Sciatic nerve (tissue), 2 donors: ENCODE measurements at regions not wholly inside any gene's neighbourhood (a gene's known extent, or its start where the extent isn't known, plus 50 kb on each side); places are given as distances from the start of the nearest gene placed in this dataset.
"Not testable (repeated sequence)": the region's sequence is repeated elsewhere in the genome, so short reads cannot be mapped to it uniquely, and the experiment has no call there.

Source experiments
- ATAC-seq: fragments of 200-7000 bp; cut with Tn5 transposase; one replicate; pipeline ENCODE4 v1.9.1; 2020; ENCODE audit warnings: mild to moderate bottlenecking, moderate library complexity
- DNase-seq: peaks from one replicate; pipeline ENCODE4 v3.0.0-alpha.2; 2020; ENCODE audit warnings: low spot score
- intact Hi-C: fragments of 100-400 bp; cut with DNase I; formaldehyde crosslinking; loops from one replicate; pipeline ENCODE4 v1.14.2; 2022
- donor health status: DM: no; HTN: no; CAD: no.
- donor health status: DM: no; HTN: no; CAD: no.

GRCh38 chr6:103680116-103680515 lies 1179.6 kb downstream of the HACE1 start:
- DNase-seq (no peak), ATAC-seq (no peak)
- intact Hi-C loops: no loop called here

GRCh38 chr6:103677290-103677689 lies 1182.4 kb downstream of the HACE1 start:
- DNase-seq (no peak), ATAC-seq (no peak)
- intact Hi-C loops: no loop called here

GRCh38 chr6:103675807-103676406 lies 1183.8 kb downstream of the HACE1 start:
- intact Hi-C loops: no loop called here
- no peak for DNase-seq
- ATAC-seq: peak; percentile 84

- ATAC-seq (no peak), DNase-seq (no peak)
- intact Hi-C loops: no loop called here
Measured at GRCh38 chr6:103674790-103675189, 1184.9 kb downstream of the HACE1 start.

- ATAC-seq: no peak
- DNase-seq: no peak
- intact Hi-C loops: no loop called here
Measured at GRCh38 chr6:103672169-103672568, 1187.5 kb downstream of the HACE1 start.

- intact Hi-C loops: no loop called here
- ATAC-seq: no peak
- no peak for DNase-seq
Measured at GRCh38 chr6:103629613-103630012, 1230.1 kb downstream of the HACE1 start.

- intact Hi-C loops: no loop called here
- ATAC-seq: no peak
- DNase-seq: no peak
Measured at GRCh38 chr6:103617642-103618041, 1242.1 kb downstream of the HACE1 start.

- ATAC-seq: no peak
- intact Hi-C loops: no loop called here
- DNase-seq: no peak
Measured at GRCh38 chr6:103587722-103588121, 1272.0 kb downstream of the HACE1 start.

GRCh38 chr6:103578115-103578514 lies 1281.6 kb downstream of the HACE1 start:
- intact Hi-C loops: no loop called here
- DNase-seq (no peak), ATAC-seq (no peak)

GRCh38 chr6:103570431-103570830 lies 1289.3 kb downstream of the HACE1 start:
- DNase-seq (no peak), ATAC-seq (no peak)
- intact Hi-C loops: no loop called here

- ATAC-seq (no peak), DNase-seq (no peak)
- intact Hi-C loops: no loop called here
Measured at GRCh38 chr6:103554911-103555310, 1304.8 kb downstream of the HACE1 start.

- DNase-seq (no peak), ATAC-seq (no peak)
- intact Hi-C loops: no loop called here
Measured at GRCh38 chr6:103538381-103538780, 1321.3 kb downstream of the HACE1 start.

GRCh38 chr6:103534814-103535213 lies 1324.9 kb downstream of the HACE1 start:
- DNase-seq: no peak
- intact Hi-C loops: no loop called here
- ATAC-seq: no peak

GRCh38 chr6:103534095-103534494 lies 1325.6 kb downstream of the HACE1 start:
- intact Hi-C loops: no loop called here
- ATAC-seq (no peak), DNase-seq (no peak)

- intact Hi-C loops: no loop called here
- DNase-seq: no peak
- ATAC-seq: no peak
Measured at GRCh38 chr6:103522045-103522444, 1337.7 kb downstream of the HACE1 start.

GRCh38 chr6:103516336-103516735 lies 1343.4 kb downstream of the HACE1 start:
- DNase-seq (no peak), ATAC-seq (no peak)
- intact Hi-C loops: no loop called here

GRCh38 chr6:103507052-103507451 lies 1352.7 kb downstream of the HACE1 start:
- intact Hi-C loops: no loop called here
- ATAC-seq (no peak), DNase-seq (no peak)

GRCh38 chr6:103505155-103505518 lies 1354.6 kb downstream of the HACE1 start:
- no peak for DNase-seq
- ATAC-seq: no peak
- intact Hi-C loops: no loop called here

GRCh38 chr6:103504501-103505154 lies 1355.1 kb downstream of the HACE1 start:
- intact Hi-C loops: no loop called here
- no peak for DNase-seq
- no peak for ATAC-seq

GRCh38 chr6:103496588-103496987 lies 1363.1 kb downstream of the HACE1 start:
- DNase-seq, ATAC-seq, intact Hi-C loops: not testable (repeated sequence)

- DNase-seq: no peak
- intact Hi-C loops: no loop called here
- no peak for ATAC-seq
Measured at GRCh38 chr6:103456652-103457051, 1403.1 kb downstream of the HACE1 start.
